HG03196 (cell line): ENCODE measurements at regions not wholly inside any gene's neighbourhood (a gene's known extent, or its start where the extent isn't known, plus 50 kb on each side); places are given as distances from the start of the nearest gene placed in this dataset.
"Not testable (repeated sequence)": the region's sequence is repeated elsewhere in the genome, so short reads cannot be mapped to it uniquely, and the experiment has no call there.

Experiments
- ATAC-seq: cut with Tn5 transposase; IDR thresholded peaks from one replicate; pipeline ENCODE4 v1.9.1; 2021; ENCODE audit not compliant: unreplicated experiment

GRCh38 chr4:116343809-116344208, 741.6 kb downstream of the TRAM1L1 start:
- no peak for ATAC-seq

GRCh38 chr4:116342143-116342542, 743.2 kb downstream of the TRAM1L1 start:
- ATAC-seq: no peak

GRCh38 chr4:116332508-116332907, 752.9 kb downstream of the TRAM1L1 start:
- ATAC-seq: no peak

GRCh38 chr4:116328261-116328860, 757.0 kb downstream of the TRAM1L1 start:
- no peak for ATAC-seq

GRCh38 chr4:116323606-116324005, 761.8 kb downstream of the TRAM1L1 start:
- no peak for ATAC-seq

- no peak for ATAC-seq
Observed at GRCh38 chr4:116321471-116321870, 763.9 kb downstream of the TRAM1L1 start.

GRCh38 chr4:116320859-116321258, 764.5 kb downstream of the TRAM1L1 start:
- no peak for ATAC-seq

GRCh38 chr4:116303736-116304188, 781.6 kb downstream of the TRAM1L1 start:
- no peak for ATAC-seq

- ATAC-seq: no peak
Observed at GRCh38 chr4:116302990-116303735, 782.2 kb downstream of the TRAM1L1 start.

GRCh38 chr4:116275006-116275405, 810.4 kb downstream of the TRAM1L1 start:
- no peak for ATAC-seq

GRCh38 chr4:116272336-116272735, 813.0 kb downstream of the TRAM1L1 start:
- no peak for ATAC-seq

- ATAC-seq: not testable (repeated sequence)
Observed at GRCh38 chr4:116260931-116261330, 824.4 kb downstream of the TRAM1L1 start.

GRCh38 chr4:116244771-116245170, 840.6 kb downstream of the TRAM1L1 start:
- ATAC-seq: no peak

- ATAC-seq: no peak
Observed at GRCh38 chr4:116243431-116243830, 841.9 kb downstream of the TRAM1L1 start.

GRCh38 chr4:116233971-116234370, 851.4 kb downstream of the TRAM1L1 start:
- ATAC-seq: no peak

- ATAC-seq: not testable (repeated sequence)
Observed at GRCh38 chr4:116231999-116232398, 853.4 kb downstream of the TRAM1L1 start.

- ATAC-seq: no peak
Observed at GRCh38 chr4:116229420-116229819, 856.0 kb downstream of the TRAM1L1 start.

- ATAC-seq: no peak
Observed at GRCh38 chr4:116223040-116223732, 862.2 kb downstream of the TRAM1L1 start.

- no peak for ATAC-seq
Observed at GRCh38 chr4:116217781-116218180, 867.6 kb downstream of the TRAM1L1 start.

GRCh38 chr4:116215622-116216021, 869.8 kb downstream of the TRAM1L1 start:
- no peak for ATAC-seq

- no peak for ATAC-seq
Observed at GRCh38 chr4:116202524-116202923, 882.9 kb downstream of the TRAM1L1 start.

GRCh38 chr4:116197317-116197809, 888.0 kb downstream of the TRAM1L1 start:
- no peak for ATAC-seq
